Neuronal stem cell (in vitro differentiated cells): ENCODE measurements at regions not wholly inside any gene's neighbourhood (a gene's known extent, or its start where the extent isn't known, plus 50 kb on each side); places are given as distances from the start of the nearest gene placed in this dataset.

Source experiments
- DNase-seq: peaks from one replicate; pipeline ENCODE4 v3.0.0-alpha.2; 2013; ENCODE audit warnings: low spot score
- H2AFZ ChIP-seq: one replicate; pipeline ENCODE4 v1.6.1; 2013; ENCODE audit warnings: mild to moderate bottlenecking, low read length, inconsistent platforms
- H2AK5ac ChIP-seq: 2 replicates; pipeline ENCODE4 v1.6.1; 2013; ENCODE audit warnings: low read depth, mild to moderate bottlenecking, inconsistent platforms, low read length, moderate library complexity, mixed read lengths
- H2BK120ac ChIP-seq: 2 replicates; pipeline ENCODE4 v1.6.1; 2013; ENCODE audit warnings: low read depth, mild to moderate bottlenecking, inconsistent platforms, low read length, moderate library complexity, mixed read lengths
- H2BK12ac ChIP-seq: one replicate; pipeline ENCODE4 v1.6.1; 2013; ENCODE audit warnings: low read length, inconsistent platforms
- H2BK15ac ChIP-seq: 2 replicates; pipeline ENCODE4 v1.6.1; 2013; ENCODE audit warnings: mild to moderate bottlenecking, low read length, inconsistent platforms, mixed read lengths
- H2BK5ac ChIP-seq: one replicate; pipeline ENCODE4 v1.6.1; 2013; ENCODE audit warnings: inconsistent platforms, mild to moderate bottlenecking, low read length, moderate library complexity
- H3K14ac ChIP-seq: one replicate; pipeline ENCODE4 v1.6.1; 2013; ENCODE audit warnings: low read length, inconsistent platforms
- H3K18ac ChIP-seq: 2 replicates; pipeline ENCODE4 v1.6.1; 2013; ENCODE audit warnings: low read length, inconsistent platforms
- H3K23ac ChIP-seq: 2 replicates; pipeline ENCODE4 v1.6.1; 2013; ENCODE audit warnings: low read depth, mild to moderate bottlenecking, mixed read lengths, low read length, inconsistent platforms; ENCODE audit not compliant: poor library complexity
- H3K27ac ChIP-seq: replicated peaks from 3 replicates; pipeline ENCODE4 v1.5.1; 2013; ENCODE audit warnings: low read length, inconsistent platforms
- H3K27me3 ChIP-seq, 3 experiments: 2 replicates each; pipeline ENCODE4 v1.6.1; 2013; ENCODE audit warnings: low read length in 3 of 3, mild to moderate bottlenecking in 2 of 3, inconsistent platforms in 1 of 3, low read depth in 1 of 3, mixed read lengths in 1 of 3, moderate library complexity in 1 of 3; ENCODE audit not compliant: control insufficient read depth in 3 of 3, insufficient read depth in 3 of 3
- H3K36me3 ChIP-seq, 2 donors: replicated peaks in 1 of 2; 2 replicates each; pipeline ENCODE4 v1.6.1; 2013; ENCODE audit warnings: low read length in 2 of 2; ENCODE audit not compliant: control insufficient read depth in 2 of 2, insufficient read depth in 2 of 2
- H3K4ac ChIP-seq: 2 replicates; pipeline ENCODE4 v1.6.1; 2013; ENCODE audit warnings: inconsistent platforms, mild to moderate bottlenecking, low read length, moderate library complexity
- H3K4me1 ChIP-seq, 2 donors: 1 replicate in 1 of 2; 2 replicates in 1 of 2; pipeline ENCODE4 v1.6.1; 2013; ENCODE audit warnings: low read length in 2 of 2, low read depth in 1 of 2; ENCODE audit not compliant: control insufficient read depth in 2 of 2, insufficient read depth in 1 of 2
- H3K4me2 ChIP-seq: one replicate; pipeline ENCODE4 v1.6.1; 2013; ENCODE audit warnings: mild to moderate bottlenecking, low read length, inconsistent platforms; ENCODE audit not compliant: insufficient read depth, poor library complexity, severe bottlenecking
- H3K4me3 ChIP-seq, 2 donors: 2 replicates each; pipeline ENCODE4 v1.5.1; 2013; ENCODE audit warnings: low read length in 2 of 2, mild to moderate bottlenecking in 2 of 2, inconsistent platforms in 1 of 2, moderate library complexity in 1 of 2
- H3K79me1 ChIP-seq: one replicate; pipeline ENCODE4 v1.6.1; 2013; ENCODE audit warnings: low read depth, mild to moderate bottlenecking, inconsistent platforms, low read length, moderate library complexity
- H3K9ac ChIP-seq: one replicate; pipeline ENCODE4 v1.6.1; 2013; ENCODE audit warnings: mild to moderate bottlenecking, low read depth, low read length, inconsistent platforms; ENCODE audit not compliant: poor library complexity
- H3K9me3 ChIP-seq, 2 donors: replicated peaks in 1 of 2; 2 replicates each; pipeline versions ENCODE3 to v1.6.1; 2013; ENCODE audit warnings: low read length in 2 of 2, mild to moderate bottlenecking in 2 of 2, inconsistent platforms in 1 of 2, low read depth in 1 of 2, mixed read lengths in 1 of 2, moderate library complexity in 1 of 2; ENCODE audit not compliant: control insufficient read depth in 2 of 2, insufficient read depth in 1 of 2
- H4K8ac ChIP-seq: one replicate; pipeline ENCODE4 v1.6.1; 2013; ENCODE audit warnings: low read depth, mild to moderate bottlenecking, inconsistent platforms, low read length, moderate library complexity
- H4K91ac ChIP-seq: one replicate; pipeline ENCODE4 v1.6.1; 2013; ENCODE audit warnings: low read length, low read depth, mild to moderate bottlenecking, inconsistent platforms; ENCODE audit not compliant: poor library complexity
- WGBS, 2 donors: extraction: QIAGEN DNeasy Blood & Tissue Kit; methylation state at CpG; one replicate each; pipeline ENCODE4 v1.1.7; 2013; ENCODE audit warnings: missing lambda C conversion rate in 2 of 2, mixed read lengths in 1 of 2; ENCODE audit not compliant: insufficient read length in 2 of 2, insufficient replicate concordance in 1 of 2; ENCODE audit errors: extremely low coverage in 2 of 2; 5-methylcytosine and 5-hydroxymethylcytosine counted together

GRCh38 chr10:52420656-52421055 lies 106.6 kb downstream of the DKK1 start:
- Histone ChIP-seq H4K8ac (no peak overlapping the region), H3K4me2 (no peak overlapping the region), H3K4ac (no peak overlapping the region), H2BK12ac (no peak overlapping the region), H3K23ac (no peak overlapping the region), H3K27me3 (no peaks in the 10 kb centered on the region), H3K4me1 (no peaks in the 10 kb centered on the region), H3K27ac (no peak overlapping the region), H2BK5ac (no peak overlapping the region), H3K9me3 (no peaks in the 10 kb centered on the region), H2AFZ (no peak overlapping the region), H2BK120ac (no peak overlapping the region), H3K36me3 (no peaks in the 10 kb centered on the region), H2AK5ac (no peak overlapping the region), H3K14ac (no peak overlapping the region), H3K4me3 (no peak overlapping the region), H3K79me1 (no peaks in the 10 kb centered on the region), H4K91ac (no peak overlapping the region), H3K18ac (no peak overlapping the region), H2BK15ac (no peak overlapping the region), H3K9ac (no peak overlapping the region)
- no peak for DNase-seq
- WGBS, 2 donors, result no CpG with 5 or more reads among the region's 4 CpGs

GRCh38 chr10:52423369-52423768 lies 109.3 kb downstream of the DKK1 start:
- DNase-seq, result no peak
- no peak overlapping the region for H3K18ac ChIP-seq
- H3K4ac ChIP-seq, result no peak overlapping the region
- no peak overlapping the region for H2BK5ac ChIP-seq
- H3K27ac ChIP-seq, result no peak overlapping the region
- H3K36me3 ChIP-seq, result no peaks in the 10 kb centered on the region
- no peak overlapping the region for H2AFZ ChIP-seq
- H3K4me1 ChIP-seq, result no peaks in the 10 kb centered on the region
- H3K27me3 ChIP-seq, result no peaks in the 10 kb centered on the region
- H2BK15ac ChIP-seq, result no peak overlapping the region
- no peak overlapping the region for H3K9ac ChIP-seq
- H4K8ac ChIP-seq, result no peak overlapping the region
- no peaks in the 10 kb centered on the region for H3K79me1 ChIP-seq
- no peaks in the 10 kb centered on the region for H3K9me3 ChIP-seq
- no peak overlapping the region for H3K23ac ChIP-seq
- no peak overlapping the region for H2BK12ac ChIP-seq
- H2AK5ac ChIP-seq, result no peak overlapping the region
- H3K4me3 ChIP-seq, result no peak overlapping the region
- H3K14ac ChIP-seq, result no peak overlapping the region
- no peak overlapping the region for H4K91ac ChIP-seq
- WGBS, 2 donors, result no CpG with 5 or more reads among the region's 4 CpGs
- no peak overlapping the region for H3K4me2 ChIP-seq
- H2BK120ac ChIP-seq, result no peak overlapping the region

- H2BK12ac ChIP-seq, result no peak overlapping the region
- no peak overlapping the region for H3K27ac ChIP-seq
- H4K8ac ChIP-seq, result no peak overlapping the region
- H3K4me2 ChIP-seq, result no peak overlapping the region
- no peaks in the 10 kb centered on the region for H3K9me3 ChIP-seq
- H3K27me3 ChIP-seq, result no peaks in the 10 kb centered on the region
- no peak overlapping the region for H3K14ac ChIP-seq
- no peak overlapping the region for H2AK5ac ChIP-seq
- H2AFZ ChIP-seq, result no peak overlapping the region
- H3K36me3 ChIP-seq, result no peaks in the 10 kb centered on the region
- no peak overlapping the region for H2BK5ac ChIP-seq
- DNase-seq, result no peak
- no CpG with 5 or more reads among the region's 3 CpGs for WGBS, 2 donors
- no peaks in the 10 kb centered on the region for H3K4me1 ChIP-seq
- no peak overlapping the region for H3K18ac ChIP-seq
- no peak overlapping the region for H4K91ac ChIP-seq
- no peak overlapping the region for H2BK120ac ChIP-seq
- H3K4me3 ChIP-seq, result no peak overlapping the region
- H2BK15ac ChIP-seq, result no peak overlapping the region
- H3K4ac ChIP-seq, result no peak overlapping the region
- H3K9ac ChIP-seq, result no peak overlapping the region
- H3K79me1 ChIP-seq, result no peaks in the 10 kb centered on the region
- no peak overlapping the region for H3K23ac ChIP-seq
These were observed 110.3 kb downstream of the DKK1 start for GRCh38 chr10:52424341-52424740.

DNA sequence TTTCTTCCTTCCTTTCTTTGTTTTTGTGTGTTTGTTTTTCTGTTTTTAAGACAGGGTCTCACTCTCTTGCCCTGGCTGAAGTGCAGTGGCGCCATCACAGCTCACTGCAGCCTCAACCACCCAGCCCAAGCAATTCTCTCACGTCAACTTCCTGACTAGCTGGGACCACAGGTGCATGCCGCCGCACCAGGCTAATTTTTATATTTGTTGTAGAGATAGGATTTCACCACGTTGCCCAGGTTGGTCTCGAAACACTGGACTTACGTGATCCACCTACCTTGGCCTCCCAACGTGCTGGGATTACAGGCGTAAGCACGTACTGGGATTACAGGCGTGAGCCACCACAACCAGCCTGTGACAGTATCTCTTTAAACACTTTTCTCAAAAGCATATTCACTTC lies 120.7 kb downstream of the DKK1 start:
- no peak overlapping the region for H3K27ac ChIP-seq
- H3K4me3 ChIP-seq, result no peak overlapping the region
- no peak overlapping the region for H2BK15ac ChIP-seq
- H3K4me1 ChIP-seq, result no peaks in the 10 kb centered on the region
- no peak overlapping the region for H4K8ac ChIP-seq
- H3K79me1 ChIP-seq, result no peaks in the 10 kb centered on the region
- WGBS, 2 donors, result no CpG with 5 or more reads among the region's 11 CpGs
- H2BK5ac ChIP-seq, result no peak overlapping the region
- H3K4me2 ChIP-seq, result no peak overlapping the region
- H2BK120ac ChIP-seq, result no peak overlapping the region
- H3K14ac ChIP-seq, result no peak overlapping the region
- H3K36me3 ChIP-seq, result no peaks in the 10 kb centered on the region
- H3K27me3 ChIP-seq, result no peaks in the 10 kb centered on the region
- H3K9ac ChIP-seq, result no peak overlapping the region
- no peak overlapping the region for H2AK5ac ChIP-seq
- H3K4ac ChIP-seq, result no peak overlapping the region
- no peak overlapping the region for H2AFZ ChIP-seq
- no peak for DNase-seq
- no peak overlapping the region for H3K18ac ChIP-seq
- no peak overlapping the region for H2BK12ac ChIP-seq
- H3K23ac ChIP-seq, result no peak overlapping the region
- H3K9me3 ChIP-seq, result no peaks in the 10 kb centered on the region
- H4K91ac ChIP-seq, result no peak overlapping the region
